ENCODE measurements at regions not wholly inside any gene's neighbourhood (a gene's known extent, or its start where the extent isn't known, plus 50 kb on each side); places are given as distances from the start of the nearest gene placed in this dataset.
"Not testable (repeated sequence)": the region's sequence is repeated elsewhere in the genome, so short reads cannot be mapped to it uniquely, and the experiment has no call there.

- TF ChIP-seq, protein P1, sequence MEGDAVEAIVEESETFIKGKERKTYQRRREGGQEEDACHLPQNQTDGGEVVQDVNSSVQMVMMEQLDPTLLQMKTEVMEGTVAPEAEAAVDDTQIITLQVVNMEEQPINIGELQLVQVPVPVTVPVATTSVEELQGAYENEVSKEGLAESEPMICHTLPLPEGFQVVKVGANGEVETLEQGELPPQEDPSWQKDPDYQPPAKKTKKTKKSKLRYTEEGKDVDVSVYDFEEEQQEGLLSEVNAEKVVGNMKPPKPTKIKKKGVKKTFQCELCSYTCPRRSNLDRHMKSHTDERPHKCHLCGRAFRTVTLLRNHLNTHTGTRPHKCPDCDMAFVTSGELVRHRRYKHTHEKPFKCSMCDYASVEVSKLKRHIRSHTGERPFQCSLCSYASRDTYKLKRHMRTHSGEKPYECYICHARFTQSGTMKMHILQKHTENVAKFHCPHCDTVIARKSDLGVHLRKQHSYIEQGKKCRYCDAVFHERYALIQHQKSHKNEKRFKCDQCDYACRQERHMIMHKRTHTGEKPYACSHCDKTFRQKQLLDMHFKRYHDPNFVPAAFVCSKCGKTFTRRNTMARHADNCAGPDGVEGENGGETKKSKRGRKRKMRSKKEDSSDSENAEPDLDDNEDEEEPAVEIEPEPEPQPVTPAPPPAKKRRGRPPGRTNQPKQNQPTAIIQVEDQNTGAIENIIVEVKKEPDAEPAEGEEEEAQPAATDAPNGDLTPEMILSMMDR (IDR thresholded peaks at IDR 0.05; ENCODE audit: poor library complexity) = not testable (repeated sequence)
- not testable (repeated sequence) for TF ChIP-seq EZH2 (IDR thresholded peaks at IDR 0.05; ENCODE audit: borderline replicate concordance)
Measured at GRCh38 chr6:69560597-69560996, 236.2 kb downstream of the LMBRD1 start.

All from hepatocyte (in vitro differentiated cells).